HG03025 (cell line): ENCODE measurements at regions not wholly inside any gene's neighbourhood (a gene's known extent, or its start where the extent isn't known, plus 50 kb on each side); places are given as distances from the start of the nearest gene placed in this dataset.
"Not testable (repeated sequence)": the region's sequence is repeated elsewhere in the genome, so short reads cannot be mapped to it uniquely, and the experiment has no call there.

Experiments used
- ATAC-seq: cut with Tn5 transposase; IDR thresholded peaks from one replicate; pipeline ENCODE4 v1.9.1; 2021; ENCODE audit warnings: mild to moderate bottlenecking, moderate library complexity; ENCODE audit not compliant: unreplicated experiment, low FRiP score

DNA sequence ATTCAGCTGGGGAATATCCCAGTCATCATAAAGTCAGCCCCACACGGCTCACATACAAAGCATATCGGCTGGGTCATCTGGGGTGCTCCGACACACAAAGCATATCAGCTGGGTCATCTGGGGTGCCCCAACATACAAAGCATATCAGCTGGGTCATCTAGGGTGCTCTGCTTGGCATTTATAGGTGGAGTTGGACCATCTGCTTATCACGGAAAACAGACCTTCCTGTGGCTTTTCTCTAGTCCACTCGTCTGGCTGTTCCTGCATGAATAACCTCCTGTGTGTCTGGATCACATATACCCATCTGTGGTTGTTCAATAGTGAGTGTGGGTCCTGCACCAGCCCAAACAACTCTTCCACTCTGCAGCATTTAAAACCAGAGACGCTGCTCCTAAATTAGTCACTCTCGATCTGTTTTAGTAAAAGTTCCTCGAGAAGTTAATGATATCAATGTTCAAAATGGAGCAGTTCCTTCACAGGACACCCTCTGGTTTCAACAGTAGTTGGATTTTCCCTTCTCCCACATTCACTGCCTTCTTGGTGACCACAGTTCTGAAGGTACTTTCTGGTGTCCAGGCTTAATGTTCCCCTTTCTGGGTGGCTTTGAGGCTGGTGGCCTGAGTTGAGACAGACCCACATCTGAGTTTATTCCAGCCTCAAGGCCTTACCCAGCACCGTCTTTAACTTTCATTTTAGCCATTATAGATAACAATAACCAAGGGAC is 70.0 kb upstream of the FRG1 start:
- no peak for ATAC-seq

DNA sequence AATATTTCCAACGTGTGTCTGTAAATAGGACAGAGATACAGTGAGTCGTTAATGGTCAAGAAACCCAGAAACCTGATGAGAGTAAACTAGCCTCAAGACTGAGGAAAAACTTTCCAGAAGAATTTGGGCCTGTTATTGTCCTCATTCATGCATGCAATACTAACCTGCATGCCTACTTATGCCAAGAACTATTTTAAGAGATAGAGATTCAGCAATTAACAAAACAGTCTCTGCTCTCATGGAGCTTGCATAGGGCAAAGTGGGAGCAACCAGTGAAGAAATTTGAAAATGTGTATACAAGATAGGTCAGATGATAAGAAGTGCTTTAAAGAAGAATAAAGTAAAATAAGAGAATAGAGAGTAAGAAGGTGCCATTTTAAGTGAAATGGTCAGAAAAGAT is 66.1 kb upstream of the FRG1 start:
- ATAC-seq, result no peak

DNA sequence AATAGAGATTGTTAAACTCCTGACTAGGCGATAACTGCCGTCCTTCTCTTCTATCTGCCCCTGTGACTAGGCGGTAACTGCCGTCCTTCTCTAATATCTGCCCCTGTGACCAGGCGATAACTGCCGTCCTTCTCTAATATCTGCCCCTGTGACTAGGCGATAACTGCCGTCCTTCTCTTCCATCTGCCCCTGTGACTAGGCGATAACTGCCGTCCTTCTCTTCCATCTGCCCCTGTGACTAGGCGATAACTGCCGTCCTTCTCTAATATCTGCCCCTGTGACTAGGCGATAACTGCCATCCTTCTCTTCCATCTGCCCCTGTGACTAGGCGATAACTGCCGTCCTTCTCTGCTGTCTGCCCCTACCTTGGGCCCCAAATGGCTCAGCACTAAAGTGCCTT is 59.5 kb upstream of the FRG1 start:
- ATAC-seq, result peak; percentile 100

DNA sequence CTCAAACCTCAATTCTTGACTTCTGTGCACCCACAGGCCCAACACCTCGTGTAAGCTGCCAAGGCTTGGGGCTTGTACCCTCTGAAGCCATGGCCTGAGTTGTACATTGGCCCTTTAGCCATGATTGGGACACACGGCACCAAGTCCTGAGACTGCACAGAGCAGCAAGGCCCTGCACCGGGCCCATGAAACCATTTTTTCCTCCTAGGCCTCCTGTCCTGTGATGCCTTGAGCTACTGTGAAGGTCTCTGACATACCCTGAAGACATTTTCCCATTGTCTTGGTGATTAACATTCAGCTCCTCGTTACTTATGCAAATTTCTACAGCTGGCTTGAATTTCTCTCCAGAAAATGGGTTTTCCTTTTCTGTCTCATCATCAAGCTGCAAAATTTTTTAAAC is 52.3 kb upstream of the FRG1 start:
- not testable (repeated sequence) for ATAC-seq
